ENCODE measurements at regions not wholly inside any gene's neighbourhood (a gene's known extent, or its start where the extent isn't known, plus 50 kb on each side); places are given as distances from the start of the nearest gene placed in this dataset.

DNA sequence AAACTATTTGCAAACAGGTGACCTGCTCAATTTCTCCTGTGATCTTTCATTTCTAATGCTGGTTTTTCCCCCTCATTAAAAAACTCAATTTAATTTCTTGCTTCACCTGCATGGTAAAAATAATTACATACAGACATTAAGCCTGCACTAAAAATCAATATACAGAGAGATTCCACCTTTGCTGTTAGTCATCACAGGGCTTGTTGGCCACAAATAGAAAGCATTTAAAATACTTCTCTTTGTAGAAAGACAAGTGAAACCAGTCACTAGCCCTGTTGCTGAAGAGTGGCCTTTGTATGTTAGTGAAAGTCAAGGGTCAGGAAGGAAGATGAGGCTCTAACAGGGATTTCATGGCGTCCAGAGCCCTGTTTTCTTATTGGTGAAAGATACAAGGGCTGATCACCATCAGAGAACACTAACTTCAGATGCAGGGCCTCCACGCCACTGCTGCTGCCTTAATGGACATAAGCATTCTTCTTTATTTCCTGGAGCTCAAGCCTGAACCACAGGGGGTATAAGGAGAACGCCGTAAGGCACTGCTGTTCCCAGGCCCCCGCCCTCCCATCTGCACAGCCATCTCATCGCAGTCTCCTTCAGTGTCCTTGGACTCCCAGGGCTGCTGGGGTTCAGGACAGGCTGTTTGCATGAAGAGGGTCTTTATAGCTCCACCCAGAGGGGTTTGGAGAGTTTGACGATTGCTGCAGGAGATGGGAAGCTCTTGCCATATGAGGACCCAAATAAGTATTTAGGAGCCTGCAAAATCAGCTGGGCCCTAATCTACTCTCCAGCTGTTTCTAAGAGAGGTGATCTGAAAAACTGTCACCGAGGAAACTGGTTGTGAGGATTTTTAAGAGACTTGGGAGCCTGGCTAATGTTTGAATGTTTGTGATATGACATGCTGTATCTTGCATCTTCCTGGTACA, 117.3 kb upstream of the IRF2BP2 start:
- peak overlapping the region; percentile 91 for H3K27ac ChIP-seq (ENCODE audit: low read depth, low read length)
- H3K14ac ChIP-seq (ENCODE audit: low read length), result peak overlapping the region; percentile 85
- no peaks in the 10 kb centered on the region for H3K9me3 ChIP-seq (ENCODE audit: insufficient read depth, low read depth, low read length)
- WGBS (ENCODE audit: extremely low coverage, insufficient coverage, insufficient read length), result no CpG with 5 or more reads among the region's 8 CpGs
- peak overlapping the region; percentile 0 for H3K4me2 ChIP-seq (ENCODE audit: low read length)
- peak overlapping the region; percentile 48 for H2AFZ ChIP-seq (ENCODE audit: insufficient read depth, low read length, poor library complexity)
- peak in 1 of 2 donors; percentile 26 for DNase-seq
- peaks cover 54 to 68% of the 10 kb centered on the region in 2 experiments for H3K4me1 ChIP-seq (ENCODE audit: control insufficient read depth in 1 of 2, insufficient read depth in 2 of 2, low read length in 2 of 2)
- H3K23ac ChIP-seq (ENCODE audit: low read length), result no peak overlapping the region
- H2AK5ac ChIP-seq (ENCODE audit: low read length), result peak overlapping the region; percentile 79
- H2BK12ac ChIP-seq (ENCODE audit: low read length), result peak overlapping the region; percentile 96
- H2BK5ac ChIP-seq (ENCODE audit: low read depth, low read length, poor library complexity), result peak overlapping the region; percentile 78
- peak overlapping the region; percentile 85 for H2BK120ac ChIP-seq (ENCODE audit: insufficient read depth, low read length, poor library complexity)
- H3K4ac ChIP-seq (ENCODE audit: low read depth, low read length), result no peak overlapping the region
- peaks cover 16% of the 10 kb centered on the region for H3K79me2 ChIP-seq (ENCODE audit: control insufficient read depth, insufficient read depth, low read length, poor library complexity)
- no peaks in the 10 kb centered on the region for H3K36me3 ChIP-seq (ENCODE audit: control insufficient read depth in 1 of 2, insufficient read depth in 2 of 2, low read length in 2 of 2)
- peaks cover 59% of the 10 kb centered on the region for H3K79me1 ChIP-seq (ENCODE audit: low read length)
- no peak overlapping the region for H3K4me3 ChIP-seq (ENCODE audit: low read depth, low read length)
- no peak overlapping the region for H4K12ac ChIP-seq (ENCODE audit: low read depth, low read length)
- no peak overlapping the region for H3K9ac ChIP-seq (ENCODE audit: low read length)
- H4K91ac ChIP-seq (ENCODE audit: low read depth, low read length), result peak overlapping the region; percentile 88
- peak overlapping the region; percentile 68 for H4K8ac ChIP-seq (ENCODE audit: low read depth, low read length)
- H3K18ac ChIP-seq (ENCODE audit: low read length), result peak overlapping the region; percentile 72
- no peaks in the 10 kb centered on the region for H3K27me3 ChIP-seq (ENCODE audit: insufficient read depth, low read length)

DNA sequence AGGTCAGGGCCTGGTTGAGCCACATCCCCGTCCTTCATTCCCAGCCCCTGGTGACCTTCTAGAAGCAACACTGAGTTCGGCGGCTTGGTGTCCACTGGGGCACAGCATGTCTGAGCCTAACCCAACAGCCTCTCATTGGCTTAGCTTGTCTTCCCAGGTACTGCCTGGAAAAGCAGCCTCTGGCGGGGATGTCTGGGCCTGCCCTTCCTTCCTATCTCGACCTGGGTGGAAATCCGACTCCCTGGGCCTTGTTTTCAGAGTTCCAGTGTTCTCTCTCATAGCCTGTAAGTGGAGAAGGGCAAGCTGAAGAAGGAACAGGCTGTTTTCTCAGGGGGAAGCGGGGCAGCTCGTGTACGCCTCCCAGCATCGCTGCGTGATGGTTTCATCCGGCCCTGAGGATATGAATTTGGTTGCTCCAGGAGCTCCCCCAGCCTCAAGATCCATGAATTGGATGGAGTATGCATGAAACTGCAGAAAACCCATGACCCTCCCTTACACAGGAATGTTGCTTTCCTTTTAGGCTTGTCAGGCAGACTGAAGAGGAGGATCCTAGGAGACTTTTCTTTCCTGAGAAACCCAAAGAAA, 116.5 kb upstream of the IRF2BP2 start:
- Histone ChIP-seq H2BK5ac (ENCODE audit: low read depth, low read length, poor library complexity) (peak overlapping the region; percentile 71), H3K9ac (ENCODE audit: low read length) (no peak overlapping the region), H3K4ac (ENCODE audit: low read depth, low read length) (peak overlapping the region; percentile 78), H3K4me3 (ENCODE audit: low read depth, low read length) (no peak overlapping the region), H3K14ac (ENCODE audit: low read length) (peak overlapping the region; percentile 98), H3K23ac (ENCODE audit: low read length) (no peak overlapping the region), H3K9me3 (ENCODE audit: insufficient read depth, low read depth, low read length) (no peaks in the 10 kb centered on the region), H4K8ac (ENCODE audit: low read depth, low read length) (peak overlapping the region; percentile 76), H2BK12ac (ENCODE audit: low read length) (peak overlapping the region; percentile 95), H2BK120ac (ENCODE audit: insufficient read depth, low read length, poor library complexity) (peak overlapping the region; percentile 99), H4K91ac (ENCODE audit: low read depth, low read length) (peak overlapping the region; percentile 95), H3K27me3 (ENCODE audit: insufficient read depth, low read length) (no peaks in the 10 kb centered on the region), H4K12ac (ENCODE audit: low read depth, low read length) (peak overlapping the region; percentile 52), H2AK5ac (ENCODE audit: low read length) (peak overlapping the region; percentile 93), H3K79me1 (ENCODE audit: low read length) (peaks cover 61% of the 10 kb centered on the region), H3K4me2 (ENCODE audit: low read length) (no peak overlapping the region), H3K79me2 (ENCODE audit: control insufficient read depth, insufficient read depth, low read length, poor library complexity) (peaks cover 16% of the 10 kb centered on the region), H3K18ac (ENCODE audit: low read length) (peak overlapping the region; percentile 96), H3K36me3 (ENCODE audit: control insufficient read depth in 1 of 2, insufficient read depth in 2 of 2, low read length in 2 of 2) (no peaks in the 10 kb centered on the region), H3K27ac (ENCODE audit: low read depth, low read length) (peak overlapping the region; percentile 91), H3K4me1 (ENCODE audit: control insufficient read depth in 1 of 2, insufficient read depth in 2 of 2, low read length in 2 of 2) (peaks cover 59 to 68% of the 10 kb centered on the region in 2 experiments), H2AFZ (ENCODE audit: insufficient read depth, low read length, poor library complexity) (peak overlapping the region; percentile 46)
- WGBS (ENCODE audit: extremely low coverage, insufficient coverage, insufficient read length), result no CpG with 5 or more reads among the region's 12 CpGs
- no peak for DNase-seq

- Histone ChIP-seq H3K18ac (ENCODE audit: low read length) (peak overlapping the region; percentile 96), H3K4me3 (ENCODE audit: low read depth, low read length) (no peak overlapping the region), H3K27me3 (ENCODE audit: insufficient read depth, low read length) (no peaks in the 10 kb centered on the region), H3K14ac (ENCODE audit: low read length) (peak overlapping the region; percentile 98), H3K36me3 (ENCODE audit: control insufficient read depth in 1 of 2, insufficient read depth in 2 of 2, low read length in 2 of 2) (no peaks in the 10 kb centered on the region), H3K27ac (ENCODE audit: low read depth, low read length) (peak overlapping the region; percentile 91), H4K12ac (ENCODE audit: low read depth, low read length) (peak overlapping the region; percentile 78), H3K9ac (ENCODE audit: low read length) (no peak overlapping the region), H3K79me1 (ENCODE audit: low read length) (peaks cover 58% of the 10 kb centered on the region), H3K4me2 (ENCODE audit: low read length) (peak overlapping the region; percentile 56), H2AK5ac (ENCODE audit: low read length) (peak overlapping the region; percentile 93), H4K91ac (ENCODE audit: low read depth, low read length) (peak overlapping the region; percentile 95), H3K23ac (ENCODE audit: low read length) (no peak overlapping the region), H3K79me2 (ENCODE audit: control insufficient read depth, insufficient read depth, low read length, poor library complexity) (peaks cover 16% of the 10 kb centered on the region), H2BK12ac (ENCODE audit: low read length) (peak overlapping the region; percentile 95), H2BK5ac (ENCODE audit: low read depth, low read length, poor library complexity) (peak overlapping the region; percentile 71), H3K9me3 (ENCODE audit: insufficient read depth, low read depth, low read length) (no peaks in the 10 kb centered on the region), H3K4me1 (ENCODE audit: control insufficient read depth in 1 of 2, insufficient read depth in 2 of 2, low read length in 2 of 2) (peaks cover 54 to 62% of the 10 kb centered on the region in 2 experiments), H4K8ac (ENCODE audit: low read depth, low read length) (peak overlapping the region; percentile 72), H2BK120ac (ENCODE audit: insufficient read depth, low read length, poor library complexity) (peak overlapping the region; percentile 99), H2AFZ (ENCODE audit: insufficient read depth, low read length, poor library complexity) (peak overlapping the region; percentile 67), H3K4ac (ENCODE audit: low read depth, low read length) (peak overlapping the region; percentile 71)
- no peak for DNase-seq
- no CpG with 5 or more reads among the region's 12 CpGs for WGBS (ENCODE audit: extremely low coverage, insufficient coverage, insufficient read length)
Observed at GRCh38 chr1:234725177-234726132, 115.5 kb upstream of the IRF2BP2 start.
